Activated CD4-positive, alpha-beta memory T cell treated with anti-CD3 and anti-CD28 coated beads, Interleukin-2, amount 10 ng/mL, durations not matched to agents 7 days and 5 days (primary cell): ENCODE measurements at regions not wholly inside any gene's neighbourhood (a gene's known extent, or its start where the extent isn't known, plus 50 kb on each side); places are given as distances from the start of the nearest gene placed in this dataset.

Source experiments
- CTCF ChIA-PET: fragments of 350-600 bp; sonication (Branson Sonifier 250); formaldehyde crosslinking; loops from one replicate; lab custom pipeline; 2021; ENCODE audit warnings: antibody characterized with exemption, inconsistent platforms; lab: Charles Lee
- POLR2A ChIA-PET: fragments of 350-600 bp; sonication (Branson Sonifier 250); formaldehyde crosslinking; loops from one replicate; lab custom pipeline; 2021; ENCODE audit warnings: antibody characterized with exemption; lab: Charles Lee
- DNase-seq: peaks from one replicate; pipeline ENCODE4 v3.0.0-alpha.2; 2020
- H3K27ac Mint-ChIP-seq: one replicate; pipeline ENCODE4 v1.8.0; 2021; ENCODE audit warnings: mild to moderate bottlenecking, mixed read lengths
- H3K27me3 Mint-ChIP-seq: one replicate; pipeline ENCODE4 v1.8.0; 2021; ENCODE audit warnings: mixed read lengths
- H3K36me3 Mint-ChIP-seq: one replicate; pipeline ENCODE4 v1.8.0; 2021; ENCODE audit warnings: low read depth, mixed read lengths
- H3K4me1 Mint-ChIP-seq: one replicate; pipeline ENCODE4 v1.8.0; 2021; ENCODE audit warnings: mixed read lengths
- H3K4me3 Mint-ChIP-seq: one replicate; pipeline ENCODE4 v1.8.0; 2021; ENCODE audit warnings: mild to moderate bottlenecking, mixed read lengths
- H3K9me3 Mint-ChIP-seq: one replicate; pipeline ENCODE4 v1.8.0; 2021; ENCODE audit warnings: mixed read lengths

GRCh38 chr14:87688524-87688923, 304.5 kb downstream of the GALC start:
- ChIA-PET CTCF (interaction anchor here (0.7 kb wide), 1 partner anchor 23 kb away, joined by 3 read pairs; no protein-coding TSS in a partner anchor), POLR2A (no interaction called here)
- no peaks in the 10 kb centered on the region for H3K36me3 Mint-ChIP-seq

GRCh38 chr14:87687420-87687819, 305.6 kb downstream of the GALC start:
- no peak for DNase-seq
- CTCF ChIA-PET = no interaction called here
- Mint-ChIP-seq H3K27me3 (no peaks in the 10 kb centered on the region), H3K9me3 (no peaks in the 10 kb centered on the region), H3K4me1 (no peaks in the 10 kb centered on the region), H3K36me3 (no peaks in the 10 kb centered on the region), H3K27ac (no peak overlapping the region), H3K4me3 (no peak overlapping the region)
- POLR2A ChIA-PET = no interaction called here

More at GRCh38 chr14:87688524-87688923, 304.5 kb downstream of the GALC start:
- DNase-seq = no peak
- Mint-ChIP-seq H3K9me3 (no peaks in the 10 kb centered on the region), H3K27me3 (no peaks in the 10 kb centered on the region), H3K4me3 (no peak overlapping the region), H3K27ac (no peak overlapping the region), H3K4me1 (no peaks in the 10 kb centered on the region)

- no peaks in the 10 kb centered on the region for H3K4me1 Mint-ChIP-seq
- H3K27me3 Mint-ChIP-seq = no peaks in the 10 kb centered on the region
- ChIA-PET POLR2A (no interaction called here), CTCF (no interaction called here)
- no peaks in the 10 kb centered on the region for H3K9me3 Mint-ChIP-seq
- H3K4me3 Mint-ChIP-seq = no peak overlapping the region
- H3K27ac Mint-ChIP-seq = no peak overlapping the region
- H3K36me3 Mint-ChIP-seq = no peaks in the 10 kb centered on the region
- no peak for DNase-seq
These were observed 306.2 kb downstream of the GALC start for GRCh38 chr14:87686746-87687145.

GRCh38 chr14:87679866-87680265, 313.1 kb downstream of the GALC start:
- no peaks in the 10 kb centered on the region for H3K36me3 Mint-ChIP-seq

GRCh38 chr14:87678624-87679023, 314.4 kb downstream of the GALC start:
- Mint-ChIP-seq H3K27me3 (no peaks in the 10 kb centered on the region), H3K4me3 (no peak overlapping the region), H3K9me3 (no peaks in the 10 kb centered on the region), H3K4me1 (no peaks in the 10 kb centered on the region), H3K27ac (no peak overlapping the region), H3K36me3 (no peaks in the 10 kb centered on the region)
- no peak for DNase-seq
- ChIA-PET POLR2A (no interaction called here), CTCF (no interaction called here)

More at GRCh38 chr14:87679866-87680265, 313.1 kb downstream of the GALC start:
- H3K27ac Mint-ChIP-seq = no peak overlapping the region
- POLR2A ChIA-PET = no interaction called here
- no peak for DNase-seq
- H3K27me3 Mint-ChIP-seq = no peaks in the 10 kb centered on the region
- no peaks in the 10 kb centered on the region for H3K9me3 Mint-ChIP-seq
- CTCF ChIA-PET = no interaction called here
- H3K4me1 Mint-ChIP-seq = no peaks in the 10 kb centered on the region
- H3K4me3 Mint-ChIP-seq = no peak overlapping the region

- no peak for DNase-seq
- Mint-ChIP-seq H3K4me1 (no peaks in the 10 kb centered on the region), H3K27me3 (no peaks in the 10 kb centered on the region), H3K36me3 (no peaks in the 10 kb centered on the region), H3K27ac (no peak overlapping the region), H3K9me3 (no peaks in the 10 kb centered on the region), H3K4me3 (no peak overlapping the region)
- ChIA-PET POLR2A (no interaction called here), CTCF (no interaction called here)
These were observed 316.1 kb downstream of the GALC start for GRCh38 chr14:87676814-87677437.

GRCh38 chr14:87667659-87668058, 325.3 kb downstream of the GALC start:
- ChIA-PET CTCF (no interaction called here), POLR2A (no interaction called here)
- peaks cover 3% of the 10 kb centered on the region for H3K9me3 Mint-ChIP-seq
- H3K4me1 Mint-ChIP-seq = no peaks in the 10 kb centered on the region
- no peak overlapping the region for H3K27ac Mint-ChIP-seq
- H3K4me3 Mint-ChIP-seq = no peak overlapping the region
- no peaks in the 10 kb centered on the region for H3K27me3 Mint-ChIP-seq
- H3K36me3 Mint-ChIP-seq = no peaks in the 10 kb centered on the region
- DNase-seq = no peak

- CTCF ChIA-PET = no interaction called here
- Mint-ChIP-seq H3K9me3 (no peaks in the 10 kb centered on the region), H3K36me3 (no peaks in the 10 kb centered on the region), H3K4me3 (no peak overlapping the region), H3K27me3 (no peaks in the 10 kb centered on the region), H3K27ac (no peak overlapping the region), H3K4me1 (no peaks in the 10 kb centered on the region)
- POLR2A ChIA-PET = no interaction called here
- DNase-seq = no peak
These were observed 336.7 kb downstream of the GALC start for GRCh38 chr14:87656315-87656714.

- Mint-ChIP-seq H3K9me3 (peaks cover 17% of the 10 kb centered on the region), H3K4me1 (no peaks in the 10 kb centered on the region), H3K36me3 (no peaks in the 10 kb centered on the region), H3K27me3 (no peaks in the 10 kb centered on the region), H3K27ac (no peak overlapping the region), H3K4me3 (no peak overlapping the region)
- ChIA-PET POLR2A (no interaction called here), CTCF (no interaction called here)
- no peak for DNase-seq
These were observed 340.7 kb downstream of the GALC start for GRCh38 chr14:87652278-87652677.

GRCh38 chr14:87644689-87645088, 348.3 kb downstream of the GALC start:
- Mint-ChIP-seq H3K4me1 (no peaks in the 10 kb centered on the region), H3K27me3 (no peaks in the 10 kb centered on the region), H3K4me3 (no peak overlapping the region), H3K27ac (no peak overlapping the region), H3K36me3 (no peaks in the 10 kb centered on the region), H3K9me3 (peaks cover 7% of the 10 kb centered on the region)
- POLR2A ChIA-PET = no interaction called here
- CTCF ChIA-PET = no interaction called here
- no peak for DNase-seq

- no peak for DNase-seq
- Mint-ChIP-seq H3K27ac (no peak overlapping the region), H3K36me3 (no peaks in the 10 kb centered on the region), H3K27me3 (no peaks in the 10 kb centered on the region), H3K9me3 (peaks cover 2% of the 10 kb centered on the region), H3K4me1 (no peaks in the 10 kb centered on the region), H3K4me3 (no peak overlapping the region)
- ChIA-PET CTCF (no interaction called here), POLR2A (no interaction called here)
These were observed 350.0 kb downstream of the GALC start for GRCh38 chr14:87643005-87643404.

- no peak for DNase-seq
- H3K9me3 Mint-ChIP-seq = no peaks in the 10 kb centered on the region
These were observed 352.4 kb downstream of the GALC start for GRCh38 chr14:87640553-87640952.

GRCh38 chr14:87638196-87638595, 354.8 kb downstream of the GALC start:
- H3K27ac Mint-ChIP-seq = no peak overlapping the region
- POLR2A ChIA-PET = no interaction called here
- no peak for DNase-seq

More at GRCh38 chr14:87640553-87640952, 352.4 kb downstream of the GALC start:
- no peaks in the 10 kb centered on the region for H3K27me3 Mint-ChIP-seq
- H3K4me3 Mint-ChIP-seq = no peak overlapping the region
- H3K27ac Mint-ChIP-seq = no peak overlapping the region
- ChIA-PET POLR2A (no interaction called here), CTCF (no interaction called here)
- no peaks in the 10 kb centered on the region for H3K36me3 Mint-ChIP-seq
- H3K4me1 Mint-ChIP-seq = no peaks in the 10 kb centered on the region

GRCh38 chr14:87635442-87635841, 357.5 kb downstream of the GALC start:
- H3K4me3 Mint-ChIP-seq = no peak overlapping the region
- H3K9me3 Mint-ChIP-seq = no peaks in the 10 kb centered on the region
- H3K27ac Mint-ChIP-seq = no peak overlapping the region
- ChIA-PET CTCF (no interaction called here), POLR2A (no interaction called here)
- H3K4me1 Mint-ChIP-seq = no peaks in the 10 kb centered on the region
- H3K36me3 Mint-ChIP-seq = no peaks in the 10 kb centered on the region
- no peak for DNase-seq
- no peaks in the 10 kb centered on the region for H3K27me3 Mint-ChIP-seq

More at GRCh38 chr14:87638196-87638595, 354.8 kb downstream of the GALC start:
- Mint-ChIP-seq H3K4me3 (no peak overlapping the region), H3K9me3 (no peaks in the 10 kb centered on the region), H3K36me3 (no peaks in the 10 kb centered on the region), H3K27me3 (no peaks in the 10 kb centered on the region), H3K4me1 (no peaks in the 10 kb centered on the region)
- CTCF ChIA-PET = no interaction called here
